ENCODE measurements at regions not wholly inside any gene's neighbourhood (a gene's known extent, or its start where the extent isn't known, plus 50 kb on each side); places are given as distances from the start of the nearest gene placed in this dataset.

DNA sequence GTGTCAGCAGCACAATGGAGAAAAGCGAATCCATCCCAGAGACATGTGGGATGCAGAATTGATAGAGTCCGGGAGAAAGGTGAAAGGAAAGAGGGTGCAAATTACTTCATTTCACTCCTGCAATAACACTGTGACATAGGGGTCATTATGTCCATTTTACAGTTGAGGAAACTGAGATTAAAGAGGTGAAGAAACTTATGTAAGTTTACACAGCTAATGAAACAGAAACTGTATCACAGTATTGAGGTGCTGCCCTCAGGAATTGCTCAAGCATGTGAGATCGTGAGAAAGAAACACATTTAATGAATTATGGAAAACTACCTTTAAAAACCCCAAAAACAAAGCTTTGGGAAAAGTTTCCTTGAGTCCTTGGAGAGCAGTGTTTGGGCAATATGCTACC lies 103.6 kb upstream of the PFN2 start:
- no peak for TF ChIP-seq POLR2A (IDR thresholded peaks at IDR 0.05)
- TF ChIP-seq, protein P1, sequence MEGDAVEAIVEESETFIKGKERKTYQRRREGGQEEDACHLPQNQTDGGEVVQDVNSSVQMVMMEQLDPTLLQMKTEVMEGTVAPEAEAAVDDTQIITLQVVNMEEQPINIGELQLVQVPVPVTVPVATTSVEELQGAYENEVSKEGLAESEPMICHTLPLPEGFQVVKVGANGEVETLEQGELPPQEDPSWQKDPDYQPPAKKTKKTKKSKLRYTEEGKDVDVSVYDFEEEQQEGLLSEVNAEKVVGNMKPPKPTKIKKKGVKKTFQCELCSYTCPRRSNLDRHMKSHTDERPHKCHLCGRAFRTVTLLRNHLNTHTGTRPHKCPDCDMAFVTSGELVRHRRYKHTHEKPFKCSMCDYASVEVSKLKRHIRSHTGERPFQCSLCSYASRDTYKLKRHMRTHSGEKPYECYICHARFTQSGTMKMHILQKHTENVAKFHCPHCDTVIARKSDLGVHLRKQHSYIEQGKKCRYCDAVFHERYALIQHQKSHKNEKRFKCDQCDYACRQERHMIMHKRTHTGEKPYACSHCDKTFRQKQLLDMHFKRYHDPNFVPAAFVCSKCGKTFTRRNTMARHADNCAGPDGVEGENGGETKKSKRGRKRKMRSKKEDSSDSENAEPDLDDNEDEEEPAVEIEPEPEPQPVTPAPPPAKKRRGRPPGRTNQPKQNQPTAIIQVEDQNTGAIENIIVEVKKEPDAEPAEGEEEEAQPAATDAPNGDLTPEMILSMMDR (IDR thresholded peaks at IDR 0.05): no peak
